K562 (cell line): ENCODE measurements at regions not wholly inside any gene's neighbourhood (a gene's known extent, or its start where the extent isn't known, plus 50 kb on each side); places are given as distances from the start of the nearest gene placed in this dataset.

Experiments
- ATAC-seq: fragments of 200-7000 bp; cut with Tn5 transposase; 3 replicates; pipeline ENCODE4 v1.9.1; 2020; ENCODE audit warnings: moderate library complexity
- BruUV-seq: library from RNA; stranded (reverse); fragments of 400-500 nt; replicated peaks from 2 replicates; lab custom pipeline; 2021; lab: Mats Ljungman, UMichigan
- CTCF ChIA-PET: fragments of 300-600 bp; formaldehyde crosslinking; extraction: SDS; loops from one replicate; lab custom pipeline; 2021; ENCODE audit warnings: low intra/inter-chr PET ratio; lab: Yijun Ruan, JAX
- POLR2A ChIA-PET: fragments of 300-600, 350-650 bp; sonication (Branson Sonifier 250); formaldehyde crosslinking; extraction: SDS; loops from one replicate; lab custom pipeline; 2021; ENCODE audit warnings: antibody characterized with exemption, inconsistent platforms; lab: Yijun Ruan, JAX
- DNase-seq, 4 experiments: peaks; one replicate each; pipeline versions ENCODE4 v3.0.0 to v3.0.0-alpha.2; 2011 to 2018; ENCODE audit warnings: low spot score in 3 of 4, mixed read lengths in 3 of 4; ENCODE audit errors: extremely low read depth in 1 of 4
- FAIRE-seq: peaks from 2 replicates; lab custom pipeline; 2011; peaks lifted over from hg19 to GRCh38; lab: Jason Lieb, UNC
- H2AFZ ChIP-seq: 2 replicates; pipeline ENCODE4 v1.6.0; 2011; ENCODE audit warnings: low read depth, low read length, control low read depth, inconsistent platforms
- H3K27ac ChIP-seq: fragments of 200-600 bp; 3 replicates; pipeline ENCODE4 v1.8.0; 2011; ENCODE audit warnings: low read depth, mild to moderate bottlenecking, control low read depth, inconsistent platforms, low read length, moderate library complexity, mixed read lengths; ENCODE audit errors: extremely low read depth
- H3K27me3 ChIP-seq, 2 experiments: fragments of 300-600 bp in 1 of 2; 2 replicates in 1 of 2; 3 replicates in 1 of 2; pipeline versions ENCODE4 v1.6.0 to v1.8.0; 2011; ENCODE audit warnings: inconsistent platforms in 2 of 2, low read length in 2 of 2, mild to moderate bottlenecking in 1 of 2, mixed read lengths in 1 of 2, moderate library complexity in 1 of 2; ENCODE audit not compliant: control insufficient read depth in 2 of 2, insufficient read depth in 2 of 2
- H3K36me3 ChIP-seq: fragments of 300-600 bp; 3 replicates; pipeline ENCODE4 v1.8.0; 2011; ENCODE audit warnings: mild to moderate bottlenecking, low read length, inconsistent platforms; ENCODE audit not compliant: control insufficient read depth, insufficient read depth
- H3K4me1 ChIP-seq, 2 experiments: fragments of 200-600 bp in 1 of 2; replicated peaks in 1 of 2; 2 replicates in 1 of 2; 3 replicates in 1 of 2; pipeline versions ENCODE4 v1.5.1 to v1.8.0; 2011; ENCODE audit warnings: inconsistent platforms in 2 of 2, low read length in 2 of 2, mild to moderate bottlenecking in 1 of 2, mixed read lengths in 1 of 2, moderate library complexity in 1 of 2; ENCODE audit not compliant: control insufficient read depth in 2 of 2, insufficient read depth in 2 of 2
- H3K4me2 ChIP-seq: 2 replicates; pipeline ENCODE4 v1.6.1; 2011; ENCODE audit warnings: low read length, control low read depth, inconsistent platforms, mixed read lengths; ENCODE audit not compliant: insufficient read depth
- H3K4me3 ChIP-seq: fragments of 200-600 bp; sonication (generic), shearing (Covaris generic); 2 replicates; pipeline ENCODE4 v1.5.1; 2016; ENCODE audit warnings: control low read depth, inconsistent platforms
- H3K79me2 ChIP-seq: fragments of 200-600 bp; 3 replicates; pipeline ENCODE4 v1.8.0; 2011; ENCODE audit warnings: low read length, inconsistent platforms; ENCODE audit not compliant: control insufficient read depth, insufficient read depth
- H3K9ac ChIP-seq, 2 experiments: 2 replicates each; pipeline versions ENCODE4 v1.6.0 to v1.6.1; 2011; ENCODE audit warnings: low read depth in 2 of 2, low read length in 2 of 2, control low read depth in 1 of 2, inconsistent platforms in 1 of 2, mild to moderate bottlenecking in 1 of 2, mixed read lengths in 1 of 2; ENCODE audit not compliant: insufficient read depth in 1 of 2
- H3K9me1 ChIP-seq: one replicate; pipeline ENCODE4 v1.6.0; 2011; ENCODE audit warnings: inconsistent platforms, mild to moderate bottlenecking, low read length, moderate library complexity; ENCODE audit not compliant: control insufficient read depth, insufficient read depth
- H3K9me3 ChIP-seq: replicated peaks from 2 replicates; pipeline ENCODE4 v1.5.1; 2011; ENCODE audit warnings: low read depth, low read length, inconsistent platforms; ENCODE audit not compliant: control insufficient read depth, insufficient read depth
- H4K20me1 ChIP-seq: replicated peaks from 2 replicates; pipeline ENCODE4 v1.6.1; 2011; ENCODE audit warnings: low read length, inconsistent platforms, mixed read lengths; ENCODE audit not compliant: control insufficient read depth, insufficient read depth
- ASH1L ChIP-seq: fragments of 450-650 bp; IDR thresholded peaks from 2 replicates; pipeline ENCODE4 v1.6.1; 2018; ENCODE audit warnings: borderline replicate concordance, mild to moderate bottlenecking, low read depth; ENCODE audit not compliant: partially characterized antibody
- KLF6 ChIP-seq: fragments of 250-450 bp; sonication (Bioruptor Pico); IDR thresholded peaks from 2 replicates; pipeline ENCODE4 v1.4.0; 2020; ENCODE audit warnings: mild to moderate bottlenecking, moderate library complexity, borderline replicate concordance
- RCOR1 ChIP-seq, 2 experiments: IDR thresholded peaks; 2 replicates each; pipeline ENCODE4 v1.6.1; 2012; ENCODE audit warnings: low read depth in 2 of 2, low read length in 2 of 2, borderline replicate concordance in 1 of 2, improper control_type of control experiment in 1 of 2
- ZNF347 ChIP-seq: fragments of 450-650 bp; formaldehyde crosslinking; IDR thresholded peaks from 2 replicates; pipeline ENCODE4 v1.4.0; 2020; ENCODE audit warnings: low read depth, mild to moderate bottlenecking, moderate library complexity
- ZNF668 ChIP-seq: fragments of 250-450 bp; sonication (Bioruptor Pico); IDR thresholded peaks from 2 replicates; pipeline ENCODE4 v1.8.0; 2022; ENCODE audit warnings: mild to moderate bottlenecking, inconsistent platforms
- WGBS: fragments of 100-300 bp; shearing (Covaris generic); methylation state at CpG from one replicate; pipeline ENCODE4 v1.1.6; 2016; ENCODE audit warnings: low coverage, mixed read lengths; ENCODE audit not compliant: insufficient coverage; ENCODE audit errors: missing lambda C conversion rate; 5-methylcytosine and 5-hydroxymethylcytosine counted together
- in situ Hi-C: fragments of 300-500 bp; cut with MboI; formaldehyde crosslinking; loops from 4 replicates; pipeline ENCODE4 v1.15.0; 2018; ENCODE audit warnings: inconsistent platforms, mixed read lengths
- intact Hi-C: fragments of 100-400 bp; cut with micrococcal nuclease; formaldehyde crosslinking; loops from 2 replicates; pipeline ENCODE4 v1.14.2; 2022
- TF ChIP-seq, protein P1 (sequence below), 2 experiments: fragments of 150-350 bp in 1 of 2; IDR thresholded peaks; 2 replicates each; pipeline ENCODE4 v1.6.1; 2012 to 2016; ENCODE audit warnings: low read depth in 2 of 2, low read length in 2 of 2, mild to moderate bottlenecking in 1 of 2, moderate library complexity in 1 of 2
- TF ChIP-seq, protein P2 (sequence below): sonication (generic); formaldehyde crosslinking; IDR thresholded peaks from 2 replicates; pipeline ENCODE4 v1.8.0; 2023; ENCODE audit warnings: mild to moderate bottlenecking, missing genetic modification reagents

DNA sequence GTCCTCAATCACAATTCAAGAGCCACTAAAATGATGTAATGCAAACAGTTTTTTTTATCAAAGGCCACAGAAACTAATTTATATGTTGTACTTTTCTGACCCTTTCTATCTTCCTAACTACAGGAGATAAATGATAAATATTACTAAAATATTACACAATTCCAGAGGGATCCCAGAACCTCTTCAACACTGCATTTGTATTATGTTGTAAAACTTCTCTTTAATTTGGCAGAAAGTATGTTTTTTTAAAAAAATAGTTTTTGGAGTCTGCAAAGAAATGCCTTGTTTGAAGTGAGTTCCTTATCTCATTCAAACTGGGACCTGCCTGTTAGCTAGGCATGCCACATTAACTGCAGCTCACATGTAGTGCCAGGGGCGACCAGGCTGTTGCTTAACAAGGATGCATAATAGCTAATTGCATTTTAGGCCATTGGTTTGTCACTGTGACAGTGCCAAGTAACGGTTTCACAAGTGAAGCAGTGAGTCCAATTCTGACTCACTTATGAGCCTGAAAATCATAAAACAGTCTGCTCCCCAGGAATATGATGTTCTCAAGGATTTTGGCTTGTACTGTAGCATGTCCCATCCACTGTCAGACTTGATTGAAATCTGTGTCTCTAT lies 266.9 kb downstream of the KTN1 start (continued):
- TF ChIP-seq, protein P1, sequence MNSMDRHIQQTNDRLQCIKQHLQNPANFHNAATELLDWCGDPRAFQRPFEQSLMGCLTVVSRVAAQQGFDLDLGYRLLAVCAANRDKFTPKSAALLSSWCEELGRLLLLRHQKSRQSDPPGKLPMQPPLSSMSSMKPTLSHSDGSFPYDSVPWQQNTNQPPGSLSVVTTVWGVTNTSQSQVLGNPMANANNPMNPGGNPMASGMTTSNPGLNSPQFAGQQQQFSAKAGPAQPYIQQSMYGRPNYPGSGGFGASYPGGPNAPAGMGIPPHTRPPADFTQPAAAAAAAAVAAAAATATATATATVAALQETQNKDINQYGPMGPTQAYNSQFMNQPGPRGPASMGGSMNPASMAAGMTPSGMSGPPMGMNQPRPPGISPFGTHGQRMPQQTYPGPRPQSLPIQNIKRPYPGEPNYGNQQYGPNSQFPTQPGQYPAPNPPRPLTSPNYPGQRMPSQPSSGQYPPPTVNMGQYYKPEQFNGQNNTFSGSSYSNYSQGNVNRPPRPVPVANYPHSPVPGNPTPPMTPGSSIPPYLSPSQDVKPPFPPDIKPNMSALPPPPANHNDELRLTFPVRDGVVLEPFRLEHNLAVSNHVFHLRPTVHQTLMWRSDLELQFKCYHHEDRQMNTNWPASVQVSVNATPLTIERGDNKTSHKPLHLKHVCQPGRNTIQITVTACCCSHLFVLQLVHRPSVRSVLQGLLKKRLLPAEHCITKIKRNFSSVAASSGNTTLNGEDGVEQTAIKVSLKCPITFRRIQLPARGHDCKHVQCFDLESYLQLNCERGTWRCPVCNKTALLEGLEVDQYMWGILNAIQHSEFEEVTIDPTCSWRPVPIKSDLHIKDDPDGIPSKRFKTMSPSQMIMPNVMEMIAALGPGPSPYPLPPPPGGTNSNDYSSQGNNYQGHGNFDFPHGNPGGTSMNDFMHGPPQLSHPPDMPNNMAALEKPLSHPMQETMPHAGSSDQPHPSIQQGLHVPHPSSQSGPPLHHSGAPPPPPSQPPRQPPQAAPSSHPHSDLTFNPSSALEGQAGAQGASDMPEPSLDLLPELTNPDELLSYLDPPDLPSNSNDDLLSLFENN (IDR thresholded peaks at IDR 0.05; ENCODE audit: low read depth in 2 of 2, low read length in 2 of 2), result no peak

DNA sequence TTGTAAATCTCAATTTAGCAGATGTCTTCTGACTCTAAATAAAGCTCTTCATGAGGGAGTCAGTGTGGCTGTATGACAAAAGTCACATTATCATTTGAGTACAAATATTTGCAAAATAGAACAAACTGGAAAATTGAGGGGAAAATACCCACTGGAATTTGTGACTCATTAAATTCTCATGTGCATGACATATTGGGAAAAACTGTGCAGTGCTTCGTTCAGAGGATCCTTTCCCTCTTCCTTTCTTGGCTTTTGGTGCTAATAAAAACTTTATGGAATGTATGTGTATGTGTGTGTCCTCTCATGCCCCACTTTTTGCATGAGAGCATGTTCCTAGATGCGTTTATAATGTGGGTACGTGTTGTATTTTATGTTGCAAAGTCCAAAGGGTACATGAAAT lies 267.8 kb downstream of the KTN1 start:
- H3K4me2 ChIP-seq, result no peak overlapping the region
- no peak overlapping the region for H3K4me3 ChIP-seq
- WGBS, result 0% methylated on average over 1 of the region's 3 CpGs
- H3K27me3 ChIP-seq, result no peaks in the 10 kb centered on the region
- H3K9me3 ChIP-seq, result no peaks in the 10 kb centered on the region
- POLR2A ChIA-PET, result no interaction called here
- no peak for TF ChIP-seq ZNF668
- TF ChIP-seq ASH1L, result no peak
- no peak for TF ChIP-seq RCOR1 (IDR thresholded peaks at IDR 0.05; ENCODE audit: borderline replicate concordance in 1 of 2, low read depth in 2 of 2, low read length in 2 of 2)
- no peak for TF ChIP-seq KLF6 (CRISPR knock-in tag)
- no peak for TF ChIP-seq ZNF347 (CRISPR knock-in tag)
- TF ChIP-seq, protein P2, sequence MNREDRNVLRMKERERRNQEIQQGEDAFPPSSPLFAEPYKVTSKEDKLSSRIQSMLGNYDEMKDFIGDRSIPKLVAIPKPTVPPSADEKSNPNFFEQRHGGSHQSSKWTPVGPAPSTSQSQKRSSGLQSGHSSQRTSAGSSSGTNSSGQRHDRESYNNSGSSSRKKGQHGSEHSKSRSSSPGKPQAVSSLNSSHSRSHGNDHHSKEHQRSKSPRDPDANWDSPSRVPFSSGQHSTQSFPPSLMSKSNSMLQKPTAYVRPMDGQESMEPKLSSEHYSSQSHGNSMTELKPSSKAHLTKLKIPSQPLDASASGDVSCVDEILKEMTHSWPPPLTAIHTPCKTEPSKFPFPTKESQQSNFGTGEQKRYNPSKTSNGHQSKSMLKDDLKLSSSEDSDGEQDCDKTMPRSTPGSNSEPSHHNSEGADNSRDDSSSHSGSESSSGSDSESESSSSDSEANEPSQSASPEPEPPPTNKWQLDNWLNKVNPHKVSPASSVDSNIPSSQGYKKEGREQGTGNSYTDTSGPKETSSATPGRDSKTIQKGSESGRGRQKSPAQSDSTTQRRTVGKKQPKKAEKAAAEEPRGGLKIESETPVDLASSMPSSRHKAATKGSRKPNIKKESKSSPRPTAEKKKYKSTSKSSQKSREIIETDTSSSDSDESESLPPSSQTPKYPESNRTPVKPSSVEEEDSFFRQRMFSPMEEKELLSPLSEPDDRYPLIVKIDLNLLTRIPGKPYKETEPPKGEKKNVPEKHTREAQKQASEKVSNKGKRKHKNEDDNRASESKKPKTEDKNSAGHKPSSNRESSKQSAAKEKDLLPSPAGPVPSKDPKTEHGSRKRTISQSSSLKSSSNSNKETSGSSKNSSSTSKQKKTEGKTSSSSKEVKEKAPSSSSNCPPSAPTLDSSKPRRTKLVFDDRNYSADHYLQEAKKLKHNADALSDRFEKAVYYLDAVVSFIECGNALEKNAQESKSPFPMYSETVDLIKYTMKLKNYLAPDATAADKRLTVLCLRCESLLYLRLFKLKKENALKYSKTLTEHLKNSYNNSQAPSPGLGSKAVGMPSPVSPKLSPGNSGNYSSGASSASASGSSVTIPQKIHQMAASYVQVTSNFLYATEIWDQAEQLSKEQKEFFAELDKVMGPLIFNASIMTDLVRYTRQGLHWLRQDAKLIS (CRISPR knock-in tag), result no peak
- in situ Hi-C loops, result no loop called here
- no peak overlapping the region for H2AFZ ChIP-seq
- no peaks in the 10 kb centered on the region for H3K9me1 ChIP-seq
- no peaks in the 10 kb centered on the region for H4K20me1 ChIP-seq
- intact Hi-C loops, result no loop called here
- H3K9ac ChIP-seq, result no peak overlapping the region
- no peak for DNase-seq
- no peak for FAIRE-seq
- H3K4me1 ChIP-seq, result no peaks in the 10 kb centered on the region
- no peaks in the 10 kb centered on the region for H3K36me3 ChIP-seq
- CTCF ChIA-PET, result no interaction called here
- H3K27ac ChIP-seq, result no peak overlapping the region
- BruUV-seq, result no TSS peak
- ATAC-seq, result no peak
- H3K79me2 ChIP-seq, result no peaks in the 10 kb centered on the region
